GM21528 (cell line): ENCODE measurements at regions not wholly inside any gene's neighbourhood (a gene's known extent, or its start where the extent isn't known, plus 50 kb on each side); places are given as distances from the start of the nearest gene placed in this dataset.

Source experiments
- ATAC-seq: cut with Tn5 transposase; IDR thresholded peaks from one replicate; pipeline ENCODE4 v1.9.1; 2021; ENCODE audit warnings: mild to moderate bottlenecking, moderate library complexity; ENCODE audit not compliant: unreplicated experiment, low FRiP score

- no peak for ATAC-seq
These were observed 236.5 kb downstream of the NDUFA10 start for GRCh38 chr2:239788576-239789098.

GRCh38 chr2:239787538-239788050, 237.5 kb downstream of the NDUFA10 start:
- ATAC-seq, result no peak

- no peak for ATAC-seq
These were observed 238.4 kb downstream of the NDUFA10 start for GRCh38 chr2:239786791-239787190.

- no peak for ATAC-seq
These were observed 243.7 kb downstream of the NDUFA10 start for GRCh38 chr2:239781454-239781853.

GRCh38 chr2:239780236-239780994, 244.7 kb downstream of the NDUFA10 start:
- no peak for ATAC-seq

GRCh38 chr2:239779584-239779983, 245.6 kb downstream of the NDUFA10 start:
- ATAC-seq, result no peak

DNA sequence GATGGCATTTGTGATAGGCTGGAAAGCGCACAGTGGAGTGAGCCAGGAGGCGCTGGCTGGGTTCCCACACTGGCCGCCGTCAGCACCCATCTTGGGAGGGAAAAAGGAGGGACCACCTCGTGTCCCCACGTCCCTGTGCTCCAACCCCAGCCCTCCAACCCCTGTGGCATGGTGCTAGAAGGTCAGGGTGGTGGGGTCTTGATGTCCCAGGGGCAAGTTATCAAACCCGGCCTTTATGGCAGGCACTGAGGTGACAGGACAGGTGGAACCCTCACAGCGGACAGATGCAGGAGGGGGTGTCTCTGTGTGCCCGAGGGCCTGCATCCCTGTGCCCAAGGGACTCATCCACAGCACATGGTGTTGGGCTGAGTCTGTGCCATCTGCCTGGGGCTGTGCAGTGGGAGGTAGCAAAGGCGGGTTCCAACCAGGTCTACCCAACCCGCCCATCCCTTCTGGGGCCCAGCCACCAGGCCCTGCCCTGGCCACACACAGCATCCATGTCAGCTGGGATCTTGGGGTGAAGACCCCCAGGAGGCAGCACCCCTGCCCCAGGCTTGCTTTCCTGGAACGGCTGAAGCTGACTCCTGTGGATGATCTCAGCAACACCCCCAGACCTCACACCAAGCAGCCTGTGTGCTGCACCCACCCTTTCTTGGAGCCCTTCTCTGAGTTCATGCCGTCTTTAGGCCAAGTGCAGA, 246.1 kb downstream of the NDUFA10 start:
- no peak for ATAC-seq

DNA sequence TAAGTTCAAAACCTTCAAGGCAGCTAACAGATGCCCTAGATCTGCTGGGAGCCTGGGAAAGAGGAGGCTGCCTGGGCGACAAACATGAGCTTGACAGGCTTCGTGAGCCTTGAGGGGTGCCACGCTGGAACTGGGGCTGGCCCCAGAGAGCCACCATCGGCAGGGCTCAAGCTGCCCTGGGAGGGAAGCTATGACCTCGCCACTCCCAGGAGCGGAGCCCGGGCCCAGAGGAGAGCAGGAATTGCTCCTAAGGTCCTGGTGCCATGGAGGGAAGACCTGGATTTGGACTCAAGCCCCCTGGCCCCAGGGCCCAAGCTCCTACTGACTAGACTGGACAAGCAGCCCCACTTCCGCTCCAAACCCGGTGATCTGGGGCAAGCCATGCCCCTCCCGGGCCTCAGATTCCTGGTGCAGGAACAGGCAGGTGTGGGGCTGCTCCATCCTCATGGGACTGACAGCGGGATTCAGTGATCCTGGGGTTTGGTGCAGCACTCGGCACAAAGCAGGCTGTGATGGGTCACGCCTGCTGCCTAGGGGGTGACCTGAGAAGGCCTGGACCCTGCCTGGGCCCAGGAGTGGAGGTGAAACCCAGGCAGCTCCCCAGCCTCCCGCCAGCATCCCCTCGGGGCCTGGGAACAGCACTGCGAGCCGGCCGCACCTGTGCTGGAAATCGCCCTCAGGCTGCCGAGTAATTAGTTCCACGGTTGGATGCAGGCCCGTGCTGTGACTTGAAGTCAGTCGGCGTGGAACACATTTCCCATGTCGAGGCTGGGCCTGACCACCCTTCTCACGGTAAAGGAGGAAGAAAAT, 246.9 kb downstream of the NDUFA10 start:
- no peak for ATAC-seq

DNA sequence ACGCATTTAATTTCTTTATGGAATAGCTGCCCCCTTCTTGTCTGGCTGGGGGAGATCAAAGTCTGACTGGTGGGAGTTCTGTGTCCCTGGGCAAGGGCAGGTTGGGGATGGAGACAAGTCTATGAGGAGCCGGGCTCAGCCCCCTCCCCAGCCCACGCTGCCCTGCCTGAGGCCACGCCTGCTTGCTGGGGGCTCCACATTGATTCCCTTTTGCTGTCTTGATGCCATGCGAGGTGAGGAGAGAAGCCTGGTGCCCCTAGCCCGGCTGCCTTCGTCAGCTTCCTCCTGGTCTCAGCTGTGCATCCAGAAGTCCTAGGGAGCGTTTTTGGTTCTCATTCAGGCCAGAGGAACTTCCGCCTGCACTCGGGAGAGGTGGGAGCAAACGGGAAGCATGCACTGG, 247.9 kb downstream of the NDUFA10 start:
- ATAC-seq, result no peak

GRCh38 chr2:239776436-239777005, 248.6 kb downstream of the NDUFA10 start:
- no peak for ATAC-seq

GRCh38 chr2:239775623-239776435, 249.3 kb downstream of the NDUFA10 start:
- ATAC-seq, result no peak

GRCh38 chr2:239774933-239775622, 250.1 kb downstream of the NDUFA10 start:
- ATAC-seq, result no peak

GRCh38 chr2:239774142-239774462, 251.0 kb downstream of the NDUFA10 start:
- no peak for ATAC-seq

GRCh38 chr2:239773228-239774141, 251.7 kb downstream of the NDUFA10 start:
- no peak for ATAC-seq

DNA sequence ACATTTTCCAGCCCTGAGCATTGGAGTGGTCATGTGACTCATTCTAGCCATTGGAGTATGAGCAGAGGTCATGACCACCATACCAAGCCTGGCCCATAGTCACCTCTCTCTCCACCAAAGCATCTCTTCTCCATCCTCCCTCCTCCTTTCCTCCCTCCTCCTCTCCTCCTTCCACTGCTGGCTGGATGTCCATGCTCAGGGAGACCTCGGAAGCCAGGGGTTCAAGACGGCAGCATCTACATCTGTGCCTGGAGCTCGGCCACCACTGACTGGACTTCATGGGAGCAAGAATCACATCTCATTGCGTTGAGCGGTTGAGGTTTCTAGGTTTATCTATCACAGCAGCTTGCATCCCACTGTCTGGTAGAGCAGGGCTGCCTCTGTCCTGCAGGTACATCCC, 252.4 kb downstream of the NDUFA10 start:
- ATAC-seq, result no peak

- ATAC-seq, result no peak
These were observed 254.9 kb downstream of the NDUFA10 start for GRCh38 chr2:239770246-239770639.

DNA sequence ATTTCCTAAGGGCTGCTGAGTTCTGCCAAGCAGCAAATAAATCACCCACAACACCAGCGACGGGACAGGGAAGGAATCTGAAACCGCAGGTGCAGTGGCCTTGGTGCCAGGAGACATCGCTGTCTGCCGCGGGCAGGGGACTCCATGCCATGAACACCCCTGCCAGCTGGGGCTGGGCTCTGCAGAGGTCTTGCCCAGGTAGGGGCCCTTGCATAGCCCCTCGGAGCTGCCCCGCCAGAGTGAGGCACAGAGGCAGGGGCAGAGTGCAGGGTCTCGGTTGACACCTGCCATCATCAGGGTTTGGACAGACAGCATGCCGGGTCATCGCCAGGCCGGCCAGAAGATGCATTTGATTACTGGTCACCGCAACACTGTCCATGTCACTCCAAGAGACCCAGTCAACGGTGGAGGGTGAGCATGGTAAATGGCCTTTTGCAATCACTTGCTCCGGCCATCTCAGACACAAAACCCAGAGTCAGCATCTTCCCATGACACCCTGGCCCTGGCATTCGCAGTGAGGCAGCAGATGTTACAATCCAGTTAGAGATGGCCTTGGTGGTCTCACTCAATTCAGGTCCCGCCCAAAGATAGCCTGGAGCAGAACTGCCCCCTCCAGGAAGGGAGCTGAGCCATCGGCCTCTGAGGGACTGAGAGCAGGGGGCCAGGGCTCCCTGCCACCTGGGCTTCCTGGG, 255.4 kb downstream of the NDUFA10 start:
- ATAC-seq, result no peak
